C4-2B (cell line): ENCODE measurements at regions not wholly inside any gene's neighbourhood (a gene's known extent, or its start where the extent isn't known, plus 50 kb on each side); places are given as distances from the start of the nearest gene placed in this dataset.
"Not testable (repeated sequence)": the region's sequence is repeated elsewhere in the genome, so short reads cannot be mapped to it uniquely, and the experiment has no call there.

Experiments used
- ZFX ChIP-seq: fragments of 450-650 bp; IDR thresholded peaks from 2 replicates; pipeline ENCODE4 v1.6.1; 2017
- TF ChIP-seq, protein P1 (sequence below): fragments of 450-650 bp; conservative IDR thresholded peaks from 2 replicates; pipeline ENCODE4 v1.5.1; 2017; ENCODE audit warnings: mild to moderate bottlenecking

GRCh38 chrX:90995191-90995590 lies 439.4 kb upstream of the PABPC5 start:
- TF ChIP-seq, protein P1, sequence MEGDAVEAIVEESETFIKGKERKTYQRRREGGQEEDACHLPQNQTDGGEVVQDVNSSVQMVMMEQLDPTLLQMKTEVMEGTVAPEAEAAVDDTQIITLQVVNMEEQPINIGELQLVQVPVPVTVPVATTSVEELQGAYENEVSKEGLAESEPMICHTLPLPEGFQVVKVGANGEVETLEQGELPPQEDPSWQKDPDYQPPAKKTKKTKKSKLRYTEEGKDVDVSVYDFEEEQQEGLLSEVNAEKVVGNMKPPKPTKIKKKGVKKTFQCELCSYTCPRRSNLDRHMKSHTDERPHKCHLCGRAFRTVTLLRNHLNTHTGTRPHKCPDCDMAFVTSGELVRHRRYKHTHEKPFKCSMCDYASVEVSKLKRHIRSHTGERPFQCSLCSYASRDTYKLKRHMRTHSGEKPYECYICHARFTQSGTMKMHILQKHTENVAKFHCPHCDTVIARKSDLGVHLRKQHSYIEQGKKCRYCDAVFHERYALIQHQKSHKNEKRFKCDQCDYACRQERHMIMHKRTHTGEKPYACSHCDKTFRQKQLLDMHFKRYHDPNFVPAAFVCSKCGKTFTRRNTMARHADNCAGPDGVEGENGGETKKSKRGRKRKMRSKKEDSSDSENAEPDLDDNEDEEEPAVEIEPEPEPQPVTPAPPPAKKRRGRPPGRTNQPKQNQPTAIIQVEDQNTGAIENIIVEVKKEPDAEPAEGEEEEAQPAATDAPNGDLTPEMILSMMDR = not testable (repeated sequence)
- TF ChIP-seq ZFX = not testable (repeated sequence)
